HG02759 (cell line): ENCODE measurements at regions not wholly inside any gene's neighbourhood (a gene's known extent, or its start where the extent isn't known, plus 50 kb on each side); places are given as distances from the start of the nearest gene placed in this dataset.

Source experiments
- ATAC-seq: cut with Tn5 transposase; IDR thresholded peaks from one replicate; pipeline ENCODE4 v1.9.1; 2021; ENCODE audit warnings: mild to moderate bottlenecking, moderate library complexity; ENCODE audit not compliant: unreplicated experiment

DNA sequence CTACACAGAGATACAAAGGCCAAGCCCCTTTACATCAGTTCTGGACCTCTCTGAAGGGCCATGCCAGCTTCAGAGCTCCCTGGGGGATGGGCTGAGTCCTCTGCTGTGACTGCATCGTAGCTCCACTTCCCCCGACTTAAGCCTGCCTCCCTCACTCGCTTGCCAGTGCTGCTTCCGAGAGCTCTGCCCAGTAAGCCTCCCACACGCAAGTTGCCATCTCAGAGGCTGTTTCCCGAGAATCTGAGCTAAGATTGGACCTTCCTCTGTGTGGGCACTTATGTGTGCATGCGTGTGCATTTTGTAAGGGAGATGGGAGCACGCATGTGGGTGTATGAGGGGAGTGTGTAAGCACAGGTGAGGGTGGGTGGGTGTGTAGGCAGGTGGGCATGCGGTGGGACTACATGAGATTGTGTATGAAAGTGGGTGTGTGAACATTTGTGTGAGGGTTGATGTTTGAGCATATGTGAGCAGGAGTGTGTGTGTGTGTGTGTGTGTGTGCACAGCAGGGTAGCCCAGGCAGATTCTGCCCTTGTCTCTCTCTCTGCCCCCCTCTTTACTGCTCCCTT is 163.0 kb upstream of the SYT13 start:
- ATAC-seq = no peak

DNA sequence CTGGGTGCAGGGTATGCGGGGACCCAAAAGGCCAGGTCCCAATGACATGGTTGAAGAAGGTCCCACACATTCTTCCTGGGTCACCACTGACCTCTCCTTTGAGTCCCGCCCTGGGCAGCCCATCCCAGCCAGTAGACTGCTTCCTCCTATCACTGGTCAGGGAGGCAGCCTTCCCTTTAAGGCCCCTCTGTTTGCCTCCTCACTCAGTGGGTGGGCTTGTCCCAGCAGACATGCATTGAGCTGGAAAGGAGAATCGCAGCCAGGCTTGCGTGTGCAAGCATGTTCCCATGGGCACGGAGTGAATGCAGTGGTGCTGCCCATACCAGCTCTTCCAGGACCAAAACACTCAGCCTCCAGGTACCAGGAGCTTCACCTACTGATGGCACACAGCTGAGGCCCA is 162.4 kb upstream of the SYT13 start:
- ATAC-seq = no peak

DNA sequence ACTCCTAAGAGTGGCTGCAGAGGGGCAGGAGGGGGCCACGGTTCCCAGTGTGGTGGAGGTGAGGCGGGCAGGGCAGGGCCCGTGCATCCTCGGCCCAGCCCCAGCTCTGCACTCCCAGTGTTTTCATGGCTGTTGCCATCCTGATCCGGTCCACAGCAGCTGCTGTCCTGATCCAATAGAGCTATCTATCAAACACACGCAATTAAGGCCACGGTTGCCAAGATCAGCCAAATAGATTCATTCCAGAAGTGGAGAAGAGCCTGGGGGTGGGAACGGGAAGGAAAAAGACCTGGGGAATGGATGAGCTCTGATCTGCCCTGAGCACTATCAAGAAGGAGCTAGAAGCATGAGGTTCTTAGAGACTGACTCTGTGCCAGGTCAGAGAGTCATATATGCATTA is 160.9 kb upstream of the SYT13 start:
- no peak for ATAC-seq

DNA sequence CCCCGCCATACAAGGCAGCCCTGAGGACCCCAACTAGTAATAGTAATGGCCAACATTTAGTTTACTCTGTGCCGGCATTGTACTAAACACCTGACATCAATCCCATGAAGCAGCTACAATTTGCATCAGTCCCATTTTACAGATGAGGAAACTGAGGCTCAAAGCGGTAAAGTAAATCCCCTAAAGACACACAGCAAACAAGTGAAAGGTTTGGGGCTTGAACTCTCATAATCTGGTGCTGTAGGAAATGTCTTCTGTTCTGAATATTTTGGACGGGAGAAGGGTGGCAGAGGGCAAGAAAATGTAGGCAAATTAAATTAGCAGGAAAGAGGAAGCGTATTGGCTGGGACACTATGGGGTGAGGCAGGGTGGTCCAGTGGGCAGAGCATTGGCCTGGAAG is 160.3 kb upstream of the SYT13 start:
- no peak for ATAC-seq

DNA sequence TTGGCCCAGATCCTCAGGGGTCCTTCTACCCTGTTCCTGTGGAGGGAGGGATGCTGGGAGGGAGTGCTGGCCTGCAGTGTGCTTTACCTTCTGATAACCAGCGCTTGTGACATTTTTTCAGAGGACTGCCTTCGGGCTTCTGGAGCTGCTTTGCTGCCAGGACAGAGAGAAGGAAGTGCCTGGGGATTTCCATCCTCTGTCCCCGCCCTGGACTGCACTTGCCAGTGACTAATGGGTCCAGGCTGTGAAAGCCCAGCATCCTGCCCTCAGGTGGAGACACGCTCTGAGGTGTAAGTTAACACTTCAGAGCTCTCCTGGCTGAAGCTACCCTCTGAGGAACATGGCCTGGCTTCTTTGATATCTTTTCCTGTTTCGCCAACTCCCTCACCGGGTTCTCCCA is 158.7 kb upstream of the SYT13 start:
- ATAC-seq = no peak

DNA sequence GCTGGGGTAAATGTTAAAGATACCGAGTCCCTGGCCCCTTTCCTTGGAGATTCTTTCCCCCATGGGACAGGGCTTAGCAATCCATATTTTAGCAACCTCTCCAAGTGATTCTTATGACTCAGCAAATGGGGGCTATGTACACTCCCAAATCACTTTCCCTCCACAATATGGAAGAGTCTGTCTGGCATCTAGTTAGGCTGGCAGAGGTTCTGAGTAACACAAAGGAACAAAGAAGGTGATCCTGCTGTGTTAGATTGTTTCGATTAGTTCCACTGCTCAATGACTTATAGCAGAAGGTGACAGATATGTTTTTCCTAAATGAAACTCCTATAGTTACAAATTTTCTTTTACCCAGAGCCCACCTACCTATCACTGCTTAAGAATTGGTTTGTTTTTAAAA is 154.0 kb upstream of the SYT13 start:
- no peak for ATAC-seq

DNA sequence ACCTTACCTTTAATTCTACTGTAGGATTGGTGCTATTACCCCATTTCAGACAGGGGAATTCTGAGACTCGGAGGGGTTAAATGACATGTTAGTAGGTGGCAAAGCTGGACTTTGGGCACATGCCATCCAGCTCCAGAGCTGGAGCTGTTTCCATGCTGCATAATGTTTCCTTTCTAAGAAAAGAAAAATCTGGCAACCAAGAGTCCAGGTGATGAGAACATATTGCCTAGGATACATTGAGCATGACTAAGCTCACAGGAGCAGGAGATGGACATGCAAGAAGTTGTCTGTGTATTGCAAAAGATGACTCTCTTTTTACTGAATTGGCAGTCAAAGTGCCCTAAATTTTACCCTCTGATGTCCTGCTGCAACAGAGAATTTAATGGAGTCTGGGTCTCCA is 150.8 kb upstream of the SYT13 start:
- ATAC-seq = no peak

DNA sequence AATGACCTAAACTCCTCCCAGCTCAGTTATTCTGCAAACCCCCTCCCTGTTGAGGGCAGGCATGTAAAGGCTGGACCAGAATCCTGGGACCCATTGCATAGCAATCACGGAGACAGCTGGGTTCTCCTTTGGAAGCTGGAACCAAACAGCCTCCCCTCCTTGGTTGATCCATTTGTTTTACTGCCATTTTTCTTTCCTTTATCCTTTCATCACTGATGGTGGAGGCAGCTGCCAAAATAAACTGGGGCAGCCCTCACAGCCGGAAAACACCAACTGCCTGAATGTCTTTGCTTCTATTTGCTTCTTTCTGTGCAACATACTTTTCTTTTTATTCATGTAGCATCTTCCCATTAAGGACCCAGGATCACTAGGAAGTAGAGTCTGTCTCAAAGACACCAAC is 150.0 kb upstream of the SYT13 start:
- no peak for ATAC-seq

DNA sequence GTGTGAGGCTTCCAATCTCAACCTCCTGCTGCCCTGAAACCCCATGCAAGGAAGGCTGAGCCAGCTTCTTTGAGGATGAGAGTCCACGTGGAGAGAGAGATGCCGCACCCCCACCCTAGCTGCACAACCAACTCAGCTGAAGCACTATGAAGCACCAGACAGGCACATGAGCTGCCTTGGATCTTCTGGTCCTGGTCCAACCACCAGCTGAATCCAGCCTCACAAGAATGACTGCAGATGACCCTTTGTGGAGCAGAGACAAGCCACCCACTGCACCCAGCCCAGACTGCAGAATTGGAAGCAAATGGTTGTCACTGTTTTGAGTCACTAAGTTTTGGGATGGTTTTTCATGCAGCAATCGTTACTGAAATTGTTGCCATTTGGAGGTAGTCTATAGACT is 149.6 kb upstream of the SYT13 start:
- ATAC-seq = no peak

DNA sequence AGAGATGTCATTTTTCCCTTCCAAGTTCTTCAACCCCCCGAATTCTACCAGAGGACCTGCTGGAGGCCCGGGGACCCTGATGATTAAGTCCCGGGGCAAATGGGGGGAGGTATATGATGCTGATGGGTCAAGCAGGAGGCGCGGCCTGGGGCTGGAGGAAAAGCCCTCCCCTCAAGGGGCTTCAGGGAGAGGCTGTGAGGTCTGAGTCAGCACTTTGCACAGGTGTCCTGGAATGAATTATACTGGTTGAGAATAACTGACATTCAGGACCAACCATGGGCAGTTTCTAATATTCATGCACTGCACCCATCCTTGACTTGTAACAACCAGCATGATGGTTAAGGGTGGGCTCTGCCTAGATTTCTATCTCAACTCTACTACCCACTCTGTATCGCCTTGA is 146.8 kb upstream of the SYT13 start:
- ATAC-seq = no peak

DNA sequence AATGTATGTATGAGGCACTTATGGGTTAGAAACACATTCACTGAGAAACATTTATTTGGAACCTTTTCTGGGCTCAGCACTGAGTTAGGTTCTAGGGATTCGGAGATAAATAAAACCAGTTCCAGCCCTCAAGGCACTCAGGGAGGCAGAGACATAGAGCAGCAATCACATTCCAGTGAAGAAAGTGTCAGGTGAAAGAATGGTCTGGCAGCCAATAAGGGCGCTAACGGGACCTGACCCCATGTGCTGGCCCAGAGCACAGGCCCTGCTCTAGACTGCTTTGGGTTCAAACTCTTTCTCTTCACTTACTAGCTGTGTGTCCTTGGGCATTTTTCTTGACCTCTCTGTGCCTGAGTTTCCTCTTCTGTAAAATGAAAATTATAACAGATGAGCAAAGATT is 146.0 kb upstream of the SYT13 start:
- no peak for ATAC-seq

DNA sequence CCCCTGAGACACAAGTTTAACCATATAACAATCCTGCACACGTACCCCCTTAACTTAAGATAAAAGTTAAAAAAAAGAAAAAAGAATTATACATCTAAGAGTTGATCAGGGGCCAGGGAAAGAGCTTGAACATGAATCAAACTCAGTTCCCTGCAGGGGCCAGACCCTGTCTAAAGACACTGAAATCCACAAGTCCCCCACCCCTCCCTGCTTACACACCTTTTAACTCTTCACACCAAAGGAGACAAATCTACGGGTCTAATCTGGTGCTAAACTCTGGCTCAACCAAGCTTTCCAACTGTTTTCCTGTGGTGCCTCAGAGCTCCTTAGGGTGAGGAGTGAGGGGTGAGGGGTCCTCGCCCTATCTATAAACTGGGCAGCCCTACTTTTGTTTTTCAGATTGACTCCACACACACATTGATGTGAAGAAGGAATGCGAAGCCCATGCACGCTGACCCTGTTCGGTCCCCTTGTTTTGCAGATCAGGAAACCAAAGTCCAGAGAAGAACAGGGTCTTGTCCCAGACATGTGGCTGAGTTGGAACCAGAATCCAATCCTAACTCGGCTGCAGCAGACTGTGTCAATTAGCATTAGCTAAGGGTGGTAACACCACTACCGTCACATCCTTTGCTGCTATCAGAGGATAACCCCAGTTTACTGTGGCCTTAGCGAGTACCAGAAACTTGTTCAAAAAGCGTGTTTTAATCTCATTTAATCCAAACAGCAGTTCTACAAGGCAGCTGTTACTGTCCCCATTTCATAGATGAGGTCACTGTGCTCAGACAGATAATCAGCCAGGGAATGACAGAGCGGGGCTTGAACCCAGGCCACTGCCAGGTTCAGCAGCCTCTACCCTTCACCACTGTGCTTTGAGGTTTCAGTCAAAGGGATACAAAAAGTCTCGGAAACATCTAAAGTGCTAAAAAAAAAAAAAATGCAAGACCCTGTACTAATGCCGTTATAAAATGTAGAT is 145.2 kb upstream of the SYT13 start:
- no peak for ATAC-seq

DNA sequence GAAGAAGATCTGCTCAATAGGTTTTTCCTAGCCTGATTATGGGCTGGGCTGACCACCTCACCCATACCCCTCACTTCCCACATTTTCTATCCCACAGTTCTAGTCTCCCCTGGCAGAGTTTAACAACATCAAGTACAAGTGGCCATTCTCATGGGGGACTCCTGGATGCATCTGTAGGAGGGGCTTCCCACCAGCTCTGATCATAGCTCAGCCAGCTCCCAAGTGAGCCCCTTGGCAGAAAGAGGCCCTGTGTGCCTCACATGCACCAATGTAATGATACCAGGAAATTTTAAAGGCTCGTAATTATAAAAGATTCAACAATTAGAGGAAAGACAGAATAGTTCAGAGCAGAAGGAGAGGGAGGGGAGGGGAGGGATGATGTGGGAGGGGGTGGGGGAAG is 144.2 kb upstream of the SYT13 start:
- ATAC-seq = no peak

DNA sequence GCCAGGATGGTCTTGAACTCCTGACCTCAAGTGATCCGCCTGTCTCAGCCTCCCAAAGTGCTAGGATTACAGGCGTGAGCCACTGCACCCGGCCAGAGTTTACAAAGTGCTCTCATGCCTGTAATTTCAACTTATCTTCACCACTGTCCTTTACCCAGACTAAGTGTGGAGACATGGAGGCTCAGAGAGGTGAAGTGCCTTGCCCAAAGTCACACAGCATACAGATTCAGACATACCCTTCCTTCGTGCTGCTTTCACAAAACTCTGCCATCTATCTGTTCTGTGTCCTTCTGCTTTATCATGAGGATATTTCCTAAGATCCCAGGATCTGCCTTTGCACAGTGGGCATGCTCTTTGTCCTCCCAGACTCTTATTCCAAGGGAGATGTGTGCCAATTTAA is 143.6 kb upstream of the SYT13 start:
- no peak for ATAC-seq

DNA sequence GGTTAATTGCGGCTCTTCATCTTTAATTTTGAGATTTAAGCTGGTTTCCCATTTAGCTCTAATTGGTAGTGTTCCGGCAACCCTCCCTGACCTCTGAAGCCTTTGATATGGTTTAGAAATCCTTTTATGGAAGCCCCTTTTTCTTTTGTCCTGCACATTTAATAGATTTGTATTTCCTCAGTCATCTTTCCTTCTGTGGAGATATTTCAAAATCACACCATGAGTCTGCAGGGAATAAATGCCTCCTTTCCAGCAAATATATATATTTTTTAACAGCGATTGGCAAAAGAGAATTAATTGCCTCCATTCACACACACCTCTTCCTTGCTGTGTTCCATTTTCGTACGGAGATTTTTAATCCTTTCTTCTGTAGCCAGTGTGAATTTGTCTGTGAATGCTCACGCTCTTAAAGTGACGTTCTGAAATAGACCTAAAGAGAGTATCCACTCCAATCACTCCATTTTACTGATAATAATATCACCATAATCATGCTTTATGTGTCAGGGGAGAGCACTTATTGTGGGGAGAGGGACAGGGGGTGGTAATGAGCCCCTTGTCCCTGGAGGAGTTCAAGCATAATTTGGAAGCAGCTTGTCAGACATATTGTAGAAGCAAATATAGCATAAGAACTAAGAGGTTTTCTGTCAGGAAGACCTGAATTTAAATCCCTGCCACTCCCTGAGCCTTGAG is 142.5 kb upstream of the SYT13 start:
- no peak for ATAC-seq

DNA sequence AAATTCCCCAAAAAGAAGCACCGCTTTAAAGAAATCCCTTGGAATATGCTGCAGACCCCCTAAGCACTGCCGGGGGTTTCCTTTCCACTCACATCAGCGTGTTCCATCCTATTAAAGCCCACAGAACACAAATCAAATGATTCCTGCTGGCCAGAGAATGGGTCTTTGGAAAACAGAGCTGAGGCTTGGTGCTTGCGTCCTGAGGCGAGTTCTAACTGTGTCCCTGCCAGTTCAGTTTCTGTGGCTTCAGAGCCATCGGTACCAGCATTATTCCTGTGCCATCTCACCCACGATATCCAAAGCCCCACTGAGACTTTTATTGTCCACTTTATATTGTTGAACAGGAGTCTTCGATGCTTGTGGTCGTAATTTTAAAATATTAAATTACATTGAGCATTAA is 142.0 kb upstream of the SYT13 start:
- ATAC-seq = no peak

DNA sequence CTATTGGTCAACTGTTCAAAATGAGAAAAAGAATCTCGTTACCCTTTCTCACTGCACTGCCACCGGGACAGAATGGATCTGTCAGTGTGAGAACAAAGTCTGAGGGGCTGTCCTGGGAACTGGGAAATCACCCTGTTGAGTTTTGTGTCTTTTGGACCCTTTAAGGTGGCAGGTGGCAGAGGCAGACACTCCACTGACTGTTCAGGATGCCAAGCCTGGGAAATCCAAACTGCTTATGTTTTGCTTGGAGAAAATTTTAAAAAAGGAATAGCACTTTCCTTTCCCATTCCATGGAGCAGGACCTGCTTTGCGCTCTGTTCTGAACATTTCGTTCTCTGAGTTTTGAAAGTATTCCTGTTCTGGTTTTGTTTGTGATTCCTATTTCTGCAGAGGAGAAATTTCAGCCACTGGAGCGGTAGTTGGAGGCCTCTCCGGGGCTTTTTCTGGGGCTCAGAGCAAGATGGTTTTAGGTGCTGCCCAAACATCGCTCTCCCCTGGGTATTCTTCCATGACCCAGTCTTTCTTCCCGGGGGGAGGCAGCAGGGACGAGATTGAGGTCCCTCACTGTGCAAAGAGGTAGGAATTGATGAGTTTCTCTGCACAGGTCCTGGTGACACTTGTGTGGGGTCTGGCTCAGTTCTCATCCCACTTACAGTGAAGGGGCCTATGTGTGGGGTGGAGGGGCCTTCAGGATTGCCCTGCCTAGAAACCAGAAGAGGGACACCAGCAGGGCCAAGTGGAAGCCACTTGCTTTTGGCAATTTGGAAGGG is 138.5 kb upstream of the SYT13 start:
- ATAC-seq = no peak

DNA sequence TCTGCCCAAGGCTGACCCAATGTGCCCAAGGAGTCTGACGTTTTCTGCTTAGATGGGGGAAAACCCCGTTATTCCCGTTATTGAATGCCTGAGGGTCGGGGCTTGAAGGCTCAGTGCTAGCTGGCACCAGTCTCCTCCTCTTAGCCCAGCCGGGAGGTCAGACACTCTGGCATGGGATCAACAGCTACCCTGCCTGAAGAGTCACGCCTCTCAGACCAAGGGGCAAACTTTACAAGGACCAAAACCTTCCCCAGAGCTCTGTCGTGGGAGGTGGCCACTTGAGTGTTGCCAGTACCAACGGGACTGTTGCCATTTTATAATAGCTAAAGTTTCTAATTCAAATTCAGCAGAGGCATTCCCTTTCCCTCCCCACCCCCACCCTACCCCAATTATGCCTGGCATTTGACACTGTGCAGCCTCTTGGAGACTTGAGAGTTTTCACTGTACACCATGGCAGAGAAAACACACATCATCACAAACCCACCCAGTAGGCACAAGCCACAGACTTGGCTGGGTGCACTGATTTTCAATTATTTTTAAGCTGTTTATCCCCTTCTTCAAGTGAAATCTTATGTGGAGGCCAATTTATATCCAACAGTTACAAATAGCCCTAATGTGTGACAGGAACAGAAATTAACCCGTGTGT is 137.5 kb upstream of the SYT13 start:
- ATAC-seq = no peak

DNA sequence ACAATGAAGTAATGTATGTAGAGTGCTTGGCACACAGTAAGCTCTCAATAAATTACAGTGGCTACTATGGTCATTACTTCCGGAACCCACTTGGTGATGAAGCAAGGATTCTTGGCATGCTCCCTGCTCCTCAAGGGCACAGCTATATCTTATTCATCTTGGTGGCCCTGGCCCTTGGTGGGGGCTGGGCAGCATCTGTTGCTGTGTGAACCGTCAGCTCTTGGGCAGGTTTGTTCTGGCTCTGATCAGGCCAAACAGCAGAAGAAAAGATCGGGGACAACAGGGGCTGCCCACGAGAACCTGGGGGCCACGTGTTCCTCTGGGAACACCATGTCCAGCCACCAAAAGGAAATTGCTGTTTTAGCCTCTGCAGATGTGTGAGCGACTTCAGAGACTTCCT is 136.9 kb upstream of the SYT13 start:
- ATAC-seq = no peak

DNA sequence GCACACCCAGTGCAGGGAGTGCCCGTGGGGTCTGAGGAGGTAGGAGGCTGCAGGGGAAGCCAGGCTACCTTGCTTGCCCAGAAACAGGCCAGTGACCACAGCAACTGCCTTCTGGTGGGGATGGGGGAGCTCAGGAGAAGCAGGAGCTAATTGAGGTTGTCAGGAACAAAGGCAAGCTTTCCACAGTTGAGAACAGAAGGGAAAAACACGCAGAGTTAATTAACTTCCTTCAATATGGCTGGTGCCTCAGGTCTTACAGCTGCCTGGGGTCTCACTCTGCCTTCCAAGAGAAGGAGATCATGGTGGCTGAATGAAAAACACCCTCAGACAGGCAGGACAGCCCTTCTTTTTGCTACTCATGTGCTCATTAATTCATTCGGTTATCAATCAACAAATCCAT is 127.9 kb upstream of the SYT13 start:
- no peak for ATAC-seq
